HG03139 (cell line): ENCODE measurements at regions not wholly inside any gene's neighbourhood (a gene's known extent, or its start where the extent isn't known, plus 50 kb on each side); places are given as distances from the start of the nearest gene placed in this dataset.

Experiments used
- ATAC-seq: cut with Tn5 transposase; IDR thresholded peaks from one replicate; pipeline ENCODE4 v1.9.1; 2021; ENCODE audit not compliant: unreplicated experiment

GRCh38 chr9:21561502-21561901, 79.4 kb upstream of the IFNE start:
- ATAC-seq = no peak

- ATAC-seq = no peak
These were observed 82.1 kb upstream of the IFNE start for GRCh38 chr9:21564175-21564574.

GRCh38 chr9:21565155-21565554, 83.0 kb upstream of the IFNE start:
- ATAC-seq = no peak

GRCh38 chr9:21567926-21568325, 85.8 kb upstream of the IFNE start:
- no peak for ATAC-seq

- no peak for ATAC-seq
These were observed 86.4 kb upstream of the IFNE start for GRCh38 chr9:21568484-21568883.

- no peak for ATAC-seq
These were observed 87.6 kb upstream of the IFNE start for GRCh38 chr9:21569721-21570120.

- no peak for ATAC-seq
These were observed 88.6 kb upstream of the IFNE start for GRCh38 chr9:21570643-21571275.

- ATAC-seq = no peak
These were observed 92.1 kb upstream of the IFNE start for GRCh38 chr9:21574261-21574660.

- no peak for ATAC-seq
These were observed 94.4 kb upstream of the IFNE start for GRCh38 chr9:21576331-21577189.

GRCh38 chr9:21579247-21579671, 97.1 kb upstream of the IFNE start:
- ATAC-seq = no peak

- ATAC-seq = no peak
These were observed 97.6 kb upstream of the IFNE start for GRCh38 chr9:21579743-21580142.

GRCh38 chr9:21580636-21581378, 98.7 kb upstream of the IFNE start:
- ATAC-seq = no peak

GRCh38 chr9:21583628-21584377, 101.7 kb upstream of the IFNE start:
- ATAC-seq = no peak

GRCh38 chr9:21584890-21585289, 102.8 kb upstream of the IFNE start:
- no peak for ATAC-seq

- ATAC-seq = no peak
These were observed 103.9 kb upstream of the IFNE start for GRCh38 chr9:21585756-21586752.

GRCh38 chr9:21589344-21590056, 107.4 kb upstream of the IFNE start:
- ATAC-seq = no peak

- ATAC-seq = no peak
These were observed 108.2 kb upstream of the IFNE start for GRCh38 chr9:21590058-21590996.
